AG09319 (cell line): ENCODE measurements at regions not wholly inside any gene's neighbourhood (a gene's known extent, or its start where the extent isn't known, plus 50 kb on each side); places are given as distances from the start of the nearest gene placed in this dataset.

ENCODE experiments used
- DNase-seq: peaks from one replicate; pipeline ENCODE4 v3.0.0-alpha.2; 2010; ENCODE audit warnings: low read depth; ENCODE audit errors: extremely low read depth
- TF ChIP-seq, protein P1 (sequence below): IDR thresholded peaks from 2 replicates; pipeline ENCODE4 v1.5.1; 2011; ENCODE audit warnings: low read depth, mild to moderate bottlenecking, inconsistent platforms, low read length, moderate library complexity

DNA sequence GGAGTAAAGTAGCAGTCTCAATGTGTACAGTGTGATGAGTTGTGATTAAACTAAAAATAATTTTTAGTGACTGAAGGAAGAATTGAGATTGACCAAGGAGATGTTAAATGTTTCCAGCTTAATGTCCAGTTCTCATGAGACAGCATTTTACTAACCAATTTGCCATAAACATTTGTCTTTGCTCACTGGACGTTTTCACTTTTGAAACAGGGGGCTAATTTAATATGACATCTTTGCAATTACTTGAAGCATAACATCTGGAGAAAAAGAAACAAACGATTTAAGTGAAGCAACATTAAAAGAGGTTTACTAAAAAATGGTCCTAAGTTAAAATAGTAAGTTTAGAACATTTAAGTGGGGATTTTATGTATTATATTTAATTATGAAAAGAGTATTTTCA lies 443.8 kb downstream of the BCKDHB start:
- no peak for DNase-seq
- TF ChIP-seq, protein P1, sequence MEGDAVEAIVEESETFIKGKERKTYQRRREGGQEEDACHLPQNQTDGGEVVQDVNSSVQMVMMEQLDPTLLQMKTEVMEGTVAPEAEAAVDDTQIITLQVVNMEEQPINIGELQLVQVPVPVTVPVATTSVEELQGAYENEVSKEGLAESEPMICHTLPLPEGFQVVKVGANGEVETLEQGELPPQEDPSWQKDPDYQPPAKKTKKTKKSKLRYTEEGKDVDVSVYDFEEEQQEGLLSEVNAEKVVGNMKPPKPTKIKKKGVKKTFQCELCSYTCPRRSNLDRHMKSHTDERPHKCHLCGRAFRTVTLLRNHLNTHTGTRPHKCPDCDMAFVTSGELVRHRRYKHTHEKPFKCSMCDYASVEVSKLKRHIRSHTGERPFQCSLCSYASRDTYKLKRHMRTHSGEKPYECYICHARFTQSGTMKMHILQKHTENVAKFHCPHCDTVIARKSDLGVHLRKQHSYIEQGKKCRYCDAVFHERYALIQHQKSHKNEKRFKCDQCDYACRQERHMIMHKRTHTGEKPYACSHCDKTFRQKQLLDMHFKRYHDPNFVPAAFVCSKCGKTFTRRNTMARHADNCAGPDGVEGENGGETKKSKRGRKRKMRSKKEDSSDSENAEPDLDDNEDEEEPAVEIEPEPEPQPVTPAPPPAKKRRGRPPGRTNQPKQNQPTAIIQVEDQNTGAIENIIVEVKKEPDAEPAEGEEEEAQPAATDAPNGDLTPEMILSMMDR, result no peak

DNA sequence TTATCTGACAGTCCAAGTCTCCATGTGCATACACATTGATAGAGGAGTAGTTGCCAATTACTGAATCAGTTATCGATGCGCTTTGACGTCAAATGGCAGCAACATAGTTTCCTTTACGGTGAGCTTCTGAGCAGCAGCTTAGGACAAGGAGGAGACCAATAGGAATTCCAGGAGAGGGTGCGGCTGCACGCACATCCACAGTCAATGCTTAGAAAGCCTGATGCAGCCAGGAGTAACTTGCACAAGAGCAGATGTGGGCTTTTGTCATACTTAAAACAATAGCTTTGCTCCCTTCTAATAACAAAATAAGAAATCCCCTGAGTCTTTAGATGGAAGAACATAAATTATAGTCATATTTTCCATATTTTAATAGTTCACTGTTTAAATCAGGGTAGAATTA lies 442.1 kb downstream of the BCKDHB start:
- DNase-seq, result peak; percentile 78
- TF ChIP-seq, protein P1, result no peak

DNA sequence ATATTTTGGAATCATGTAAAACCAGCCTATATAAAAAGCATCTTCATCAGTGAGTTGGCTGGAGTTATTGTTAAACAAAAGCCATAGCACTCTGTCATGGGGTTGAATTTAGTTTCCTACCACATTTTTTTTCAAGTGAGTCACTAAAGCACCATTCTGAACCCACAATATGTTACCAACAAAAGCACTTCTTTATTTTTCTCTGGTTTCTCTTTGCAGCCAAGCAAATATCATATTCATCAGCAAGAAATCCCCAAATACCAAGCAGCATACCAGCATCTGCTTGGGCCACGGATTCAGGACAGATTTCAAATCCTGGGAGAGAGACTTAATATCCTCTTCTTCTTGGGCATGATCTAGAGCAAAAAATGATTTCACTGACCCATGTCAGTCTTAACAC lies 441.4 kb downstream of the BCKDHB start:
- DNase-seq, result peak; percentile 76
- TF ChIP-seq, protein P1, result no peak

DNA sequence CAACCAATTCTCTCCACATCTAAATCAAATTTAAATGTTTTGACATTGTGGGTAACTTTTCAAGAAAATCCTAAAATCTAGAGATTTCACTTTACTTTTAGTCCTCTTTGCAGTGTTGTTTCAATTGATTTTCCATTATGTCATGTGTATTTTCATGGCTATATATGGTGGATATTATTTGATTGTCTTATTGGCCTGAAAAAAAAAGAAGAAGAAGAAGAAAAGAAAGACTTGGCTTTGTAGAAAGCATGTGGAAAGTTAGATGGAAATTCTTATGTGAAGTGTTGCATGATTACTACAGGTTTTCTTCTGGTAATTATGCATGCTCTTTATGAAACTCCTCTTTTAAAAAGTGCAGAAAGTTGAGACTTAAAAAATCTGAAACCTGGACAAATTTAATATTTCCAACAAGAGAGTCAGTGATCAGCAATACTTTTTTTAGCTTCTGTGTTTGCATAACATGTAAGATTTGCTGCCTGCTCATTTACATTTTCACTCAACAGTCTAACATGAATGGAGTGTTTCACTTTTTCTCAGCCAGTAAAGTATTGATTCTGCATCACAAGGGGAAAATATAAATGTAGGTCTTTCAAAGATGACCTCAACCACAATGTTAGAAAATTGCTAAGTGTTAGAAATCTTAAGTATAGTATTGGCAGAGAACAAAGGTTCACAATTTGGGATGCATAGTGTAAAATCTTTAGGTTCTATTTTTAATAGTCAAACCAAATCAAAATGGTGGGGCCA lies 438.7 kb downstream of the BCKDHB start:
- TF ChIP-seq, protein P1, result no peak

DNA sequence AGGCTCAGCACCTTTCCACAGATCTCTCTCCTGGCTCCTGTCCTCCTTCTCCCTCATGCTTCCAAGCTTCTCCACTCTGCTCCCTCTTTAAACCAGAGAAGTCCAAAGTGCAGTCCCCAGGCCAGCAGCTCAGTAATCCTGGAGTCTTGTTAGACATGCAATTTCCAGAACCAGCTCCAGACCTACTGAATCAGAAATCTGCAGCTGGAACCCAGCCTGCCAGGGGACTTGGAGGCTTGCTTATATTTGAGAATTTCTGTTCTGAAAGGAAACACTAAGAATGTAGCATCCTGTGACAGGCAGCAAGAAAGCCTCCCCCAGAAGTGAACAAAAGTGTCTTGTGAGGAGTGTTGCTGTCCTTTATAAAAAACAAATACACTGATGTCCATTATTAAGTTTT lies 438.1 kb downstream of the BCKDHB start:
- no peak for DNase-seq
- TF ChIP-seq, protein P1, result no peak

More for the DNA sequence above, 438.7 kb downstream of the BCKDHB start:
- no peak for DNase-seq

DNA sequence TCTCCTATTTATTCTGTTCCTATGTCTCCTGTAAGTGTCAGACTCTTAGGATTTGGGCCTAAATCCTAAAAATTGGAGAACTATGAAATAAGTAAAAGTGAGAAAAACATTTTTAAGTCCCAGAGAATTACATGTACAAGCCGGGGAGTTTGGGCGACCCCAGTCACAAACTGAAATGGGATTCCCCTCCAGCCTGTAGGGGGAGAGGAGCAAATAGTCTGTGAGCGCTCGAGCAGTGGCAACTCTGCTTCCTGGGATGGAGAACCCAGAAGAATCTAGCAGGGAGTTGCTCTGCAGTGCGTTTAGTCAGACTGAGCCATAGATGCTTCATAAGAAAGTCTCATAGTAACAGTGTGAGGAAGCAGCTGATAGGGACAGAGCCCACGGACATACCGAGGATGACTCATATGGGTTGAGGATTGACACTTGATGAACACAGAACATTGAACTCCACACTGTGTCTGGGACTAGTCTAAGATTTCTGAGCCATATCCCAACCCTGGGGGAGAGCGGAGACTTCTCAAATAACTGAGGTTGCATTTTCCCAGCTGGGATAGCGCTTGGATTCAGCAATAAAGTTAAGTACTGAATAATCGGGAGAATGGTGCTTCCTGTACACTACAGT lies 437.2 kb downstream of the BCKDHB start:
- TF ChIP-seq, protein P1, result no peak
- no peak for DNase-seq

DNA sequence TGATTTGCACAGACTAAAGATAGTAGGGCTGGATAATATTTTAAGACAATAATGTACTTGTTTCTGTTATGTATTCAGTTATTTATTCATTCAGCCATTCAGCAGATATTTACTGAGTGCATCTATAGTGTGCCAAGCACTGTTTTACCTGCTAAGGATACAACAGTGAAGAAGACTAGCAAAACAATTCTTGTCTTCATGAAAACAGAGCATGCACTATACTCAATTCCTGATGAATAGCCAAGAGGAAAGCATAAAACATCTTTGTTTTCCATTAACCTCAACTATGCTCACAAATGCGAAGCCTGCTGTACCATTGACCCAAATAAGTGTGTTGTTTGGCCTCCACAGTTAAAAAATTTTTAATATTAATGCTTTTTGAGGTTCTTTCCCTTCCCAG lies 436.7 kb downstream of the BCKDHB start:
- TF ChIP-seq, protein P1, result no peak
- DNase-seq, result no peak
